DND-41 (cell line): ENCODE measurements at regions not wholly inside any gene's neighbourhood (a gene's known extent, or its start where the extent isn't known, plus 50 kb on each side); places are given as distances from the start of the nearest gene placed in this dataset.
A peak's percentile ranks its signal among the peaks of the same experiment; 100 is the strongest.

Experiments
- ATAC-seq: fragments of 200-7000 bp; cut with Tn5 transposase; 3 replicates; pipeline ENCODE4 v1.9.1; 2021; ENCODE audit warnings: low read depth; ENCODE audit not compliant: insufficient read depth
- DNase-seq: peaks from one replicate; pipeline ENCODE4 v3.0.0-alpha.2; 2020
- H2AFZ ChIP-seq: 2 replicates; pipeline ENCODE4 v1.6.0; 2012; ENCODE audit warnings: low read depth, low read length
- H3K27ac ChIP-seq: 2 replicates; pipeline ENCODE4 v1.5.1; 2012; ENCODE audit warnings: low read length, inconsistent platforms
- H3K27me3 ChIP-seq: fragments of 200-600 bp; sonication (generic); 2 replicates; pipeline ENCODE4 v1.6.0; 2012; ENCODE audit warnings: low read length, mild to moderate bottlenecking, inconsistent platforms; ENCODE audit not compliant: insufficient read depth, poor library complexity
- H3K36me3 ChIP-seq: 2 replicates; pipeline ENCODE4 v1.5.1; 2012; ENCODE audit warnings: low read length, inconsistent platforms; ENCODE audit not compliant: insufficient read depth
- H3K4me1 ChIP-seq: 2 replicates; pipeline ENCODE4 v1.5.1; 2012; ENCODE audit warnings: mild to moderate bottlenecking, low read length; ENCODE audit not compliant: insufficient read depth
- H3K4me2 ChIP-seq: 2 replicates; pipeline ENCODE4 v1.6.0; 2012; ENCODE audit warnings: mild to moderate bottlenecking, moderate library complexity, low read length, inconsistent platforms; ENCODE audit not compliant: insufficient read depth
- H3K4me3 ChIP-seq, 2 experiments: fragments of 200-600 bp in 1 of 2; shearing (Covaris generic) in 1 of 2; 2 replicates each; pipeline ENCODE4 v1.5.1; 2012 to 2016; ENCODE audit warnings: inconsistent platforms in 2 of 2, low read length in 2 of 2, mild to moderate bottlenecking in 2 of 2, low read depth in 1 of 2, moderate library complexity in 1 of 2
- H3K79me2 ChIP-seq: 2 replicates; pipeline ENCODE4 v1.6.0; 2012; ENCODE audit warnings: low read length, inconsistent platforms; ENCODE audit not compliant: insufficient read depth
- H3K9ac ChIP-seq: 2 replicates; pipeline ENCODE4 v1.6.0; 2012; ENCODE audit warnings: low read depth, mild to moderate bottlenecking, inconsistent platforms, low read length, moderate library complexity
- H3K9me3 ChIP-seq: 2 replicates; pipeline ENCODE4 v1.5.1; 2012; ENCODE audit warnings: low read length, moderate library complexity, mild to moderate bottlenecking, inconsistent platforms; ENCODE audit not compliant: insufficient read depth, severe bottlenecking
- H4K20me1 ChIP-seq: 2 replicates; pipeline ENCODE4 v1.6.0; 2012; ENCODE audit warnings: low read length; ENCODE audit not compliant: insufficient read depth
- CTCF ChIP-seq: IDR thresholded peaks from 2 replicates; pipeline ENCODE4 v1.5.1; 2012; ENCODE audit warnings: borderline replicate concordance, low read length, moderate library complexity, mild to moderate bottlenecking; ENCODE audit not compliant: poor library complexity, severe bottlenecking; ENCODE audit errors: extremely low read depth
- EZH2 ChIP-seq: IDR thresholded peaks from 3 replicates; pipeline ENCODE4 v1.6.1; 2012; ENCODE audit warnings: borderline replicate concordance, low read depth, mild to moderate bottlenecking, moderate library complexity, low read length, inconsistent platforms; ENCODE audit not compliant: severe bottlenecking

- TF ChIP-seq CTCF, result no peak
- no peak for TF ChIP-seq EZH2
- Histone ChIP-seq H3K9me3 (no peaks in the 10 kb centered on the region), H3K27ac (no peak overlapping the region)
Measured at GRCh38 chr6:105909106-105909505, 177.0 kb upstream of the PRDM1 start.

GRCh38 chr6:105907991-105908390 lies 178.1 kb upstream of the PRDM1 start:
- no peaks in the 10 kb centered on the region for H3K79me2 ChIP-seq
- no peak overlapping the region for H3K4me3 ChIP-seq
- no peak overlapping the region for H3K4me2 ChIP-seq
- no peaks in the 10 kb centered on the region for H4K20me1 ChIP-seq
- no peaks in the 10 kb centered on the region for H3K9me3 ChIP-seq
- no peaks in the 10 kb centered on the region for H3K4me1 ChIP-seq
- no peak overlapping the region for H3K27ac ChIP-seq
- no peaks in the 10 kb centered on the region for H3K36me3 ChIP-seq
- DNase-seq (no peak), ATAC-seq (no peak)
- no peak overlapping the region for H2AFZ ChIP-seq
- TF ChIP-seq CTCF, result no peak
- TF ChIP-seq EZH2, result no peak
- H3K9ac ChIP-seq, result no peak overlapping the region
- no peaks in the 10 kb centered on the region for H3K27me3 ChIP-seq

More at GRCh38 chr6:105909106-105909505, 177.0 kb upstream of the PRDM1 start:
- H3K36me3 ChIP-seq, result no peaks in the 10 kb centered on the region
- H3K27me3 ChIP-seq, result no peaks in the 10 kb centered on the region
- H3K79me2 ChIP-seq, result no peaks in the 10 kb centered on the region
- H4K20me1 ChIP-seq, result no peaks in the 10 kb centered on the region
- H3K4me3 ChIP-seq, result no peak overlapping the region
- H3K9ac ChIP-seq, result no peak overlapping the region
- peak overlapping the region; percentile 33; the same call in 1 of the 2 replicates for H2AFZ ChIP-seq
- peaks cover 3% of the 10 kb centered on the region; the same call in 1 of the 2 replicates for H3K4me1 ChIP-seq
- H3K4me2 ChIP-seq, result no peak overlapping the region
- DNase-seq, result no peak
- ATAC-seq, result no peak

GRCh38 chr6:105907301-105907700 lies 178.8 kb upstream of the PRDM1 start:
- H3K4me2 ChIP-seq, result no peak overlapping the region
- no peak for DNase-seq
- ATAC-seq, result no peak

More at GRCh38 chr6:105907301-105907700, 178.8 kb upstream of the PRDM1 start:
- H3K4me1 ChIP-seq, result no peaks in the 10 kb centered on the region
- H3K79me2 ChIP-seq, result no peaks in the 10 kb centered on the region
- no peak overlapping the region for H3K27ac ChIP-seq
- H3K36me3 ChIP-seq, result no peaks in the 10 kb centered on the region
- no peak overlapping the region for H2AFZ ChIP-seq
- no peaks in the 10 kb centered on the region for H3K27me3 ChIP-seq
- H3K4me3 ChIP-seq, result no peak overlapping the region
- H3K9me3 ChIP-seq, result no peaks in the 10 kb centered on the region
- H4K20me1 ChIP-seq, result no peaks in the 10 kb centered on the region
- TF ChIP-seq EZH2, result no peak
- no peak for TF ChIP-seq CTCF
- H3K9ac ChIP-seq, result no peak overlapping the region
